B cell (primary cell): ENCODE measurements at regions not wholly inside any gene's neighbourhood (a gene's known extent, or its start where the extent isn't known, plus 50 kb on each side); places are given as distances from the start of the nearest gene placed in this dataset.

ENCODE experiments used
- ATAC-seq: fragments of 200-7000 bp; cut with Tn5 transposase; one replicate; pipeline ENCODE4 v1.10.0; 2021; ENCODE audit warnings: low read depth, mild to moderate bottlenecking, moderate number of reproducible peaks, moderate library complexity
- CTCF ChIA-PET: fragments of 350-600 bp; sonication (Branson Sonifier 250); formaldehyde crosslinking; loops from one replicate; lab custom pipeline; 2021; ENCODE audit warnings: antibody characterized with exemption, inconsistent platforms; lab: Charles Lee
- POLR2A ChIA-PET: fragments of 350-600 bp; sonication (Branson Sonifier 250); formaldehyde crosslinking; loops from one replicate; lab custom pipeline; 2021; ENCODE audit warnings: antibody characterized with exemption; lab: Charles Lee
- DNase-seq: peaks from one replicate; pipeline ENCODE4 v3.0.0; 2013
- H2AFZ ChIP-seq: 2 replicates; pipeline ENCODE4 v1.6.1; 2012; ENCODE audit warnings: mild to moderate bottlenecking, low read depth, low read length; ENCODE audit not compliant: insufficient read depth, poor library complexity, severe bottlenecking
- H3K27ac ChIP-seq, 2 donors: 1 replicate in 1 of 2; 2 replicates in 1 of 2; pipeline ENCODE4 v1.5.1; 2012 to 2013; ENCODE audit warnings: low read length in 2 of 2, mild to moderate bottlenecking in 2 of 2, moderate library complexity in 1 of 2
- H3K27me3 ChIP-seq, 4 experiments: fragments of 200-600 bp in 1 of 4; sonication (generic) in 1 of 4; replicated peaks in 1 of 4; 1 replicate in 2 of 4; 2 replicates in 2 of 4; pipeline versions ENCODE4 v1.6.1 to v1.7.0; 2013 to 2016; ENCODE audit warnings: low read length in 3 of 4, mild to moderate bottlenecking in 2 of 4, mixed read lengths in 1 of 4, moderate library complexity in 1 of 4; ENCODE audit not compliant: insufficient read depth in 4 of 4, control insufficient read depth in 3 of 4; ENCODE audit errors: control extremely low read depth in 1 of 4
- H3K36me3 ChIP-seq, 2 experiments: replicated peaks in 1 of 2; 1 replicate in 1 of 2; 2 replicates in 1 of 2; pipeline versions ENCODE4 v1.6.1 to v1.7.1; 2013; ENCODE audit warnings: low read length in 1 of 2; ENCODE audit not compliant: insufficient read depth in 2 of 2, control insufficient read depth in 1 of 2; ENCODE audit errors: control extremely low read depth in 1 of 2, extremely low read depth in 1 of 2
- H3K4me1 ChIP-seq, 2 donors: fragments of 200-600 bp in 1 of 2; sonication (generic) in 1 of 2; 1 replicate in 1 of 2; 2 replicates in 1 of 2; pipeline versions ENCODE4 v1.5.1 to v1.6.1; 2013 to 2017; ENCODE audit warnings: low read length in 2 of 2; ENCODE audit not compliant: control insufficient read depth in 2 of 2, insufficient read depth in 2 of 2
- H3K4me2 ChIP-seq: replicated peaks from 2 replicates; pipeline ENCODE3; 2012; ENCODE audit warnings: mild to moderate bottlenecking, low read depth, low read length; ENCODE audit not compliant: poor library complexity, severe bottlenecking
- H3K4me3 ChIP-seq, 5 experiments: fragments of 200-600 bp in 1 of 5; sonication (generic) in 1 of 5; 1 replicate in 3 of 5; 2 replicates in 2 of 5; pipeline versions ENCODE4 v1.5.1 to v1.7.0; 2011 to 2016; ENCODE audit warnings: low read length in 4 of 5, mild to moderate bottlenecking in 4 of 5, low read depth in 2 of 5, control low read depth in 1 of 5, moderate library complexity in 1 of 5; ENCODE audit not compliant: insufficient read depth in 1 of 5; ENCODE audit errors: control extremely low read depth in 1 of 5, extremely low read depth in 1 of 5
- H3K79me2 ChIP-seq: fragments of 200-600 bp; sonication (generic); one replicate; pipeline ENCODE4 v1.6.0; 2016; ENCODE audit warnings: low read length; ENCODE audit not compliant: control insufficient read depth, insufficient read depth
- H3K9ac ChIP-seq: fragments of 200-600 bp; sonication (generic); 2 replicates; pipeline ENCODE4 v1.6.1; 2017; ENCODE audit warnings: mild to moderate bottlenecking, low read length, moderate library complexity
- H3K9me3 ChIP-seq, 3 donors: one replicate each; pipeline versions ENCODE4 v1.6.1 to v1.7.1; 2013; ENCODE audit warnings: low read length in 2 of 3; ENCODE audit not compliant: control insufficient read depth in 2 of 3, insufficient read depth in 1 of 3; ENCODE audit errors: control extremely low read depth in 1 of 3
- H4K20me1 ChIP-seq: 2 replicates; pipeline ENCODE4 v1.6.0; 2012; ENCODE audit warnings: mild to moderate bottlenecking, low read length; ENCODE audit not compliant: insufficient read depth, control insufficient read depth, poor library complexity, severe bottlenecking
- H3K27ac Mint-ChIP-seq: one replicate; pipeline ENCODE4 v1.8.0; 2021; ENCODE audit warnings: mixed read lengths
- H3K27me3 Mint-ChIP-seq: one replicate; pipeline ENCODE4 v1.8.0; 2021; ENCODE audit warnings: mixed read lengths
- H3K4me1 Mint-ChIP-seq: one replicate; pipeline ENCODE4 v1.8.0; 2021; ENCODE audit warnings: mixed read lengths
- H3K4me3 Mint-ChIP-seq: one replicate; pipeline ENCODE4 v1.8.0; 2021; ENCODE audit warnings: mixed read lengths
- H3K9me3 Mint-ChIP-seq: one replicate; pipeline ENCODE4 v1.8.0; 2022; ENCODE audit warnings: mixed read lengths; ENCODE audit not compliant: insufficient read depth
- EZH2 ChIP-seq: IDR thresholded peaks from 2 replicates; pipeline ENCODE4 v1.6.1; 2012; ENCODE audit warnings: borderline replicate concordance, low read depth, mild to moderate bottlenecking, moderate library complexity, low read length; ENCODE audit not compliant: insufficient read depth, poor library complexity, severe bottlenecking
- WGBS: methylation state at CpG from one replicate; pipeline ENCODE4 v1.1.5; 2013; ENCODE audit warnings: missing lambda C conversion rate; ENCODE audit not compliant: insufficient coverage; 5-methylcytosine and 5-hydroxymethylcytosine counted together
- intact Hi-C: fragments of 100-400 bp; cut with micrococcal nuclease; formaldehyde crosslinking; loops from one replicate; pipeline ENCODE4 v1.10.0; 2022
- TF ChIP-seq, protein P1 (sequence below): fragments of 200-600 bp; IDR thresholded peaks from one replicate; pipeline ENCODE4 v1.8.0; 2022; ENCODE audit warnings: antibody characterized with exemption, mild to moderate bottlenecking

DNA sequence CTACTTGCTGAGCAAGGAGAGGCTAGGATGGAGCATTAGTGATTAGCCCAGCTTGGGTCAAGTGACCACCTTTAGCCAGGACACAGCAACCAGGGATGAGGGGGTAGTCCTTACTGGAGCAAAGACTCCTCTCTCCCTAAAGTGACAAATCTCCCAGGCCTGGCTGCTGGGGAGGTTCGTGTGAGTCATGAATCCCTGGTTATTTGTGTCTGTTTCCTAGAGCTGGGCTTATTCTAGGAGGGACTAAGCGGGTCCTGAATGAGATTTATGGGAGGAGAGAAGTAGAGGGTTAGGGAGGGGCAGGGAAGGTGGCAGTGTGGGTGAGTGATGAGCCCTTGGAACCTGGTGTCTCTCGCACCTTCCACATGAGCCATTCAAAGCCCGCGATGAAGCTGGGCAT, 487.3 kb downstream of the TSHZ3 start:
- Histone ChIP-seq H3K9ac (no peak overlapping the region), H3K4me1 (no peaks in the 10 kb centered on the region), H3K4me2 (no peak overlapping the region), H3K36me3 (no peaks in the 10 kb centered on the region), H2AFZ (no peak overlapping the region), H3K27ac (no peak overlapping the region), H3K27me3 (no peaks in the 10 kb centered on the region), H3K9me3 (peaks cover 0 to 30% (median 0%) of the 10 kb centered on the region in 3 donors), H3K4me3 (no peak overlapping the region), H3K79me2 (no peaks in the 10 kb centered on the region), H4K20me1 (no peaks in the 10 kb centered on the region)
- Mint-ChIP-seq H3K9me3 (peaks cover 5% of the 10 kb centered on the region), H3K27me3 (no peaks in the 10 kb centered on the region), H3K4me1 (no peaks in the 10 kb centered on the region), H3K4me3 (no peak overlapping the region), H3K27ac (no peak overlapping the region)
- no peak for TF ChIP-seq EZH2
- TF ChIP-seq, protein P1, sequence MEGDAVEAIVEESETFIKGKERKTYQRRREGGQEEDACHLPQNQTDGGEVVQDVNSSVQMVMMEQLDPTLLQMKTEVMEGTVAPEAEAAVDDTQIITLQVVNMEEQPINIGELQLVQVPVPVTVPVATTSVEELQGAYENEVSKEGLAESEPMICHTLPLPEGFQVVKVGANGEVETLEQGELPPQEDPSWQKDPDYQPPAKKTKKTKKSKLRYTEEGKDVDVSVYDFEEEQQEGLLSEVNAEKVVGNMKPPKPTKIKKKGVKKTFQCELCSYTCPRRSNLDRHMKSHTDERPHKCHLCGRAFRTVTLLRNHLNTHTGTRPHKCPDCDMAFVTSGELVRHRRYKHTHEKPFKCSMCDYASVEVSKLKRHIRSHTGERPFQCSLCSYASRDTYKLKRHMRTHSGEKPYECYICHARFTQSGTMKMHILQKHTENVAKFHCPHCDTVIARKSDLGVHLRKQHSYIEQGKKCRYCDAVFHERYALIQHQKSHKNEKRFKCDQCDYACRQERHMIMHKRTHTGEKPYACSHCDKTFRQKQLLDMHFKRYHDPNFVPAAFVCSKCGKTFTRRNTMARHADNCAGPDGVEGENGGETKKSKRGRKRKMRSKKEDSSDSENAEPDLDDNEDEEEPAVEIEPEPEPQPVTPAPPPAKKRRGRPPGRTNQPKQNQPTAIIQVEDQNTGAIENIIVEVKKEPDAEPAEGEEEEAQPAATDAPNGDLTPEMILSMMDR: no peak
- POLR2A ChIA-PET: no interaction called here
- intact Hi-C loops: no loop called here
- DNase-seq (no peak), ATAC-seq (no peak)
- CTCF ChIA-PET: no interaction called here
- WGBS: 83% methylated on average over 5 of the region's 5 CpGs

DNA sequence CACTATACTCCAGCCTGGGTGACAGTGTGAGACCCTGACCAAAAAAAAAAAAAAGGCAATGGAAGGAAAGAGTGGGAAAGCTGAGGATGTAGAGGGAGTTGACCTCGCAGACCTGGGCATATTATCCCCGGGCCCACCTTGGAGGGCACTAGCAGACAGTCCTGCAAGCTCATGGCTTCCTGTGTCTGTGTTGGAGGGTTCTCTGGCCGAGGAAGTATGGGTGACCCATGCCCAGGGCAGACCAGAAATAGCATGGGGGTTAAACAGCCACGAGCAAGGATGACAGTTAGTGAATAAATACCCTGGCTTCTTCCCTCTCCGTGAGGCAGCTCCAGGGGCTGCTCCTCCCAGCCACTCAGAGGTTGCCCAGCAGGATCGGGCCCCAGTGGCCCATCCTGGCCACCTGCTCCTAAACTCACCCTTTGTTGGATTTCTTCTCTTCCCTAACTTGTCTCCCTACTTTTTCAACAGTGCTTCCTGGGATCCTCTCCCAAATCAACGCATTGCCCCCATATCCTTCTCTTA, 485.8 kb downstream of the ZNF536 start:
- no peak for DNase-seq
- POLR2A ChIA-PET: no interaction called here

More for the DNA sequence above, 485.8 kb downstream of the ZNF536 start:
- no peaks in the 10 kb centered on the region for H3K79me2 ChIP-seq
- CTCF ChIA-PET: no interaction called here
- Mint-ChIP-seq H3K27me3 (no peaks in the 10 kb centered on the region), H3K4me3 (no peak overlapping the region), H3K4me1 (no peaks in the 10 kb centered on the region), H3K9me3 (peaks cover 5% of the 10 kb centered on the region), H3K27ac (no peak overlapping the region)
- TF ChIP-seq, protein P1: no peak
- no peak for TF ChIP-seq EZH2
- H3K27ac ChIP-seq: no peak overlapping the region
- no peak overlapping the region for H3K4me3 ChIP-seq
- ATAC-seq: no peak
- no peaks in the 10 kb centered on the region for H3K27me3 ChIP-seq
- no peak overlapping the region for H2AFZ ChIP-seq
- H3K4me2 ChIP-seq: no peak overlapping the region
- H3K4me1 ChIP-seq: no peaks in the 10 kb centered on the region
- intact Hi-C loops: no loop called here
- H3K9ac ChIP-seq: no peak overlapping the region
- H4K20me1 ChIP-seq: no peaks in the 10 kb centered on the region
- no peaks in the 10 kb centered on the region for H3K36me3 ChIP-seq
- peaks cover 0 to 28% (median 0%) of the 10 kb centered on the region in 3 donors for H3K9me3 ChIP-seq
- WGBS: 74% methylated on average over 6 of the region's 7 CpGs
